NCI-H69 (cell line): ENCODE measurements at regions not wholly inside any gene's neighbourhood (a gene's known extent, or its start where the extent isn't known, plus 50 kb on each side); places are given as distances from the start of the nearest gene placed in this dataset.
A peak's percentile ranks its signal among the peaks of the same experiment; 100 is the strongest.

Source experiments
- DNase-seq: peaks from one replicate; lab custom pipeline; 2025; lab: John Stamatoyannopoulos, UW

DNA sequence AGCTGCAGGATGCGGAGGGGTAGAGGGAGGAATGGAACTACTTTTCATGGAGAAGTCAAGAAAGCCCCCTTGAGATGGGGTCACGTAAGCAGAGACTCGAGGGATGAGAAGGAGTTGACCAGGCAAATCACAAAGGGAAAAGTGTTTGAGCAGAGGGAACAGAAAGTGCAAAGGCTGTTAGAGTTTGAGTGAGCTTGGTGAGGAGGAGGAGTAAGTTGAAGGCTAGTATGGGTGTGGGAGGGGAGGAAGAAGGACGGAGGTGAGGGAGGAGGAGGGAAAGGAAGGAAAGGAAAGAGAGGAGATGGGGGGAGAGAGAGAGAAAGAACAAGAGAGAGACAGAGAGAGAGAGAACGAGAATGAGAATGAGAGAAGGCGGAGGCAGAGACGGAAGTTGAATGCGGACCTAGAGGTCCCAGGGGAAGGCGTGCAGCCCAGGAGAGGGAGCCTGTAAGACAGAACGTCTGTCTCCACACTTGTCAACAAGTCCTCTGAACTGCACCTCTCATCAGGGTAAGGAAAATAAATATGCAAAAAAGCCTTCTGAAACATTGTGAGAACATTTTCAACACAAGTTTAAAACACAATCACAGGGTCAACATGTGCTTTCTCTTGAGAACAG is 279.8 kb upstream of the EEF2KMT start:
- no peak for DNase-seq

DNA sequence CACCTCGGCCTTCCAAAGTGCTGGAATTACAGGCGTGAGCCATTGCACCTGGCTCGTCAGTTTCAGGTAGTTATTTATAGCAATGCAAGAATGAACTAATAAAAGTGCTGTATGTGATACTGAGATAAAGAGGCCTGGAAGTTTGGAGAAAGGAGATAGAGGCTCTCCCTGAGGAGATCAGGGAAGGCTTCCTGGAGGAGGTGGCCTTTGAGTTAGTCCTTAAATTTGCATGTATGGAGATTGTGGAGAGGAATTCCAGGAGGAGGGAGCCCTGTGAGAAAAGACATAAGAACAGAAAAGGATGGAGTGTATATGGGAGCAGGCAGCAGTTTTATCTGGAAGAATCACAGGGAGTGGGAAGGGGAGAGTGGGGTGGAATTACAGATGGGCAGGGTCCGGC is 276.6 kb upstream of the EEF2KMT start:
- DNase-seq = no peak

DNA sequence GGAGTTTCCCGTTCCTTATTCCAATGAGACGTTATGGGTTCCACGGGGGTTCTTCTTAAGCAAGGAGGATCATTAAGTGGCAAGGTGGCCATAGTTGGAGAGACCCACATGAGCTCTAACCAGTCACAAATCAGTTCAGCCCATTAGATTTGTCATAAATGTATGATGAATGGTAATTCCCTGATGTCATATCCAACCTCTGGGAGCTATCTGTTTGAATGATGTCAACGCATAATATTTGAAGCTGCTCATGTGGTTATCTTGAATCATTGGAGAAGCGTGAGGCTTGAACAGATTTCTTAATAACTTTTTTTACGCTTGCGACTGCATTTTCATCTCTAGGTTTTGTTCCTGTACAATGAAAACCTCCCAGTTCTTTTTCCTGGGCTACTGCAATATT is 270.4 kb upstream of the EEF2KMT start:
- DNase-seq = no peak

DNA sequence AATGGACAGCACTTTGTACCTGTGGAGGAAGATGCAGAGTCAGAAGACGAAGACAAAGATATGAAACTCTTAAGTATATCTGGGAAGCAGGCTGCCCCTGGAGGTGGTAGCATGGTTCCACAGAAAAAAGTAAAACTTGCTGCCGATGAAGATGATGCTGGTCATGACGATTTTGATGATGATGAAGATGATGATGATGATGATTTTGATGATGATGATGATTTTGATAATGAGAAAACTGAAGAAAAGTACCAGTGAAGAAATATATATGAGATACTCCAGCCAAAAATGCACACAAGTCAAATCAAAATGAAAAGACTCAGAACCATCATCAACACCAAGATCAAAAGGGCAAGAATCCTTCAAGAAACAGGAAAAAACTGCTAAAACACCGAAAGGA is 268.5 kb upstream of the EEF2KMT start:
- DNase-seq = no peak

DNA sequence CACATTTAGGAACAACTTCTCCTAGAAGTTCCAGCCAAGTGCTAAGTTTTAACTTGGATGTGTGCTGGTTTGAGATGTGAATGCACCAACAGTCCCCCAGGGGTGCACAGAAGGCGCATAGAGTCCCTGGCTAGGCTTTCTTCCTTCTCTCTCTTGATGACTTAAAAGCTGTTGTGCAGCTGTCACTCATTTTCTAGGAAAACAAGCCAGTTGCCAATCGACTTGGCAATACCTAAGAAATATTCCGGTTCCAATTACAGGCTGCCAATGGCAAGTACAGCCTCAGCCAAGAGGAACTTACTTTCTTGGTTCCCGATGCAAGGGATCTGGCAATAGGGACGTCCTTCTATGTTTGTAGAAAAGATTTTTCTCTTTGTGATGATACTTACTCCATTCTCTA is 266.6 kb upstream of the EEF2KMT start:
- DNase-seq = no peak

DNA sequence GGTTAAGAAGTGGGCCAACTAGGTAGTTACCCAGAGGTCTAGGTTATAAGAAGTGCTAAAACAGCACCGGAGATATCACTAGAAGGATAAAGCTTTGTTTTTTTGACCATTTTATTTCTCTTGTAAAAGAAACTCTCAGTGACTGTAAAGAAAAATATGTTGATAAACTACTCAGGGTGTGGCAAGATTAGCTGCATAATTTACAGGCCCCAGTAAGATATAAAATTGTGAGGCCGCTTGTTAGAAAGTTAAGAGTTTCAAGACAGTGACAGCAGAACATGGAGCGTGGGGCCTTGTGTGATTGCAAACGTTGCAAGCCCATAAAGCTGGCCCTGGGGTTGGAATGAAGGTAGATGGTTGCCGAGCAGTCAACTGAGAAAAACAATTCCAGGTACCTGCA is 263.7 kb upstream of the EEF2KMT start:
- no peak for DNase-seq

DNA sequence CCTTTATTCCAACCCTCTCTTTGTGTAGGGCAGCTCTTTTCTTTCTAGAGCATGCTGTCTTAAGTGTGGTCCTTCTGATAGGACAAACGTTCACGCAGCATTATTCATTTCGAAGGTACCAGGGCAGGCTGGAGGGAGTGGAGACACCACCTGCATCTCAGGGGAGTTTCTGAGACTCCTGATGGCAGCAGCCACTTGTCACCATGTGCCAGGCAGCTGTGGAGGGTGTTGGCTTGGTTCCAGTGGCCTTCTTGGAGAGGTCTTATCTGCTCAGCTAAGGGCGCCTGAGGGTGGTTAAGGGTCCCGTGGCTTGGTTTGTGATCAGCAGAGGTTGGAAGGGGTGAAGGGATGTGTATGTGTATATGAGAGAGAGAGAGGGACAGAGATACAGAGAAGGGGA is 257.1 kb upstream of the EEF2KMT start:
- DNase-seq = no peak

DNA sequence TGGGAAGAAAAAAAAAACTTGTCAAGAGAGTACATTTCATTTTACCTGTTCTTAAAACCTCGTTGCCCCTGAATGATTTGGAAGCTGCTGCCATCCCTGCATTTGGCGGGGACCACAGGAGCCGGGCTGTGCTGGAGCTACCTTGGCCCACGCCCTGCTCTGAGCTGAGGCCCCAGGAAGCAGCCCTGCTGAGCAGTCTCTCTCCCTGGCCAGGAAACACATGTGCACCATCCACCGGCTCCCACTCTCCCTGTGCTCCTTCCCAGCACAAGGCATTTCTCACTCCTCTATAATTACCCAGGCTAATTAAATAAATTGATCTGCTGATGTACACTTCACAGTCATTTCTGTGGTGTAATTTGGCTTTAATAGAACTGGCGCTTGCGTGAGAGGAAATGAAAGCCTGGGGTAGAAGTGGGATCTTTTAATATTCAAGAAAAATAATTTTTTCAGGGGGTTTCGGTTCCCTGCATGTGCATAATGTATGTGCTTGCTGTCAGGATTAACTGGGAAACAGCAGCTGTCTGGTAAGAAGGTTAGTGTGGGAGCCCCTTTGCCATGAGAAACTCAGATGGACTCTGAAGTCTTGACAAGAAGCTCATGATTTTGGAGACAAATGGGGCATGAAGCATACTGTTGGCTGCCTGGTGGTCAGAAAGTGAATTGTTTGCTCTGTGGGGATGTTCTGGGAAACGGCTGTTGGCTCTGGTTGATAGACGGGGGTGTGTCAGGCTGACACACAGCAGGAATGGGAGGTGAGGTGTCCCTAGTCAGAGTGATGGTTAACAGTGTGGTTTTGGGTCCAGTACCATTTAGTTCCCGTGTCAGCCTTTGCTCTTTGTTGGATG is 252.3 kb upstream of the EEF2KMT start:
- DNase-seq = peak; percentile 46

DNA sequence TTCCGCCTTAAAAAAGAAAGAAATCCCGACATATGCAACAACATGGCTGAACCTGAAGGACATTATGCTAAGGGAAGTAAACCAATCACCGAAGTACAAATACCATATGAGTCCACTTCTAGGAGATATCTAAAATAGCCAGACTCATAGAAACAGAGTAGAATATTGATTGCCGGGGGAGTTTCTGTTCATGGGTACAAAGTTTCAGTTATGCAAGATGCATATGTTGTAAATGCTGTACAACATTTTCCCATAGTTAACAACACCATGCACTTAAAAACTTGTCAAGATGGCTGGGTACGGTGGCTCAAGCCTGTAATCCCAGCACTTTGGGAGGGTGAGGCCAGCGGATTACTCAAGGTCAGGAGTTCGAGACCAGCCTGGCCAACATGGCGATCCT is 251.5 kb upstream of the EEF2KMT start:
- DNase-seq = no peak

DNA sequence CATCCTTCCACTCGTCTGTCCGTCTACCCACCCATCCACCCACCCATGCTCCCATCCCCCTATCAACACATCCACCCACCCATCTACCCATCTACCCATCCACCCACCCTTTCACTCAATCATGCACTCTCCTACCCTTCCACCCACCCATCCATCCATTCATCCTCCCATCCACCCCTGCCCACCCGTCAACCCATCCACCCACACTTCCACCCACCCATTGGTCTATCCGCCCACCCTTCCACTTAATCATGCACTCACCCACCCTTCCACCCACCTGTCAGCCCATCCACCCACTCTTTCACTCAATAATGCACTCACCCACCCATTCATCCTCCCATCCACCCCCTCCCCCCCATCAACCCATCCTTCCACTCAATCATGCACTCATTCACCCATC is 250.0 kb upstream of the EEF2KMT start:
- no peak for DNase-seq

DNA sequence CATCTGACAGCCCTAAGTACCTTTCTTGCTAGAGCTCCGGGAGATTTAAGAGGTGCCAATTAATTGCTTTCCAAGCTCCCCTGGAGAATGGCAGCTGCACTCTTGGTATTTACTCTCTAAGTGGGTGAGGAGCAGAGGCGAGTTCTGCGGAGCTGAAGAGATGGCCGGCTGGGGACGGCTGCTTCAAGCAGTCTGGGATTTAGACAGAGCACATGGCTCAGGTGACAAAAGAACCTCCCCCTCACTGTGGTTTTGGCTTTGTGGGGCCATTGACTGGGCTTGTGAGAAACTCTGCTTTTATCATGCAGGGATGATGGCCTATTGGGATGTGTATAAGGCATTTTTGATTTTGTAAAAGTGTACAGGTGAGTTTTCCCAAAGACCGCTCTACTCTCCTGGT is 239.3 kb upstream of the EEF2KMT start:
- DNase-seq = no peak

DNA sequence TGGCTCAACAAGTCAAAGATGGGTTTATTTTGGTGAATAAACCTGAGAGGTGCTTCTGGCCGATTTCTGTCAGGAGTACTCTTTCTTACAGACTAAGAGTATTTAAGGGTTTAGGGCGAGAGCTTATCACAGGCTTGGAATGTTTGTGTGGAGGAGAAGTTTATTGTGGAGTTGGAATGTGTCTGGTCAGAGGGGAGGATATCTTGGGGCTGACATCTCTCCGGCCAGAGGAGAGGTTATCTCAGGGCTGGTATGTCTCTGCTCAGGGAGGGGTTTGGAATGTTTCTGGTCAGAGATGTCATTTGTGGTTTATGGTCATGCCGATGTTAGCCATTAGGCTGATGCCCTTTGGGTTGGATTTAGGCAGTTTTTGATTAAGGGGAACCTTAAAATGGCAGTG is 236.4 kb upstream of the EEF2KMT start:
- no peak for DNase-seq

DNA sequence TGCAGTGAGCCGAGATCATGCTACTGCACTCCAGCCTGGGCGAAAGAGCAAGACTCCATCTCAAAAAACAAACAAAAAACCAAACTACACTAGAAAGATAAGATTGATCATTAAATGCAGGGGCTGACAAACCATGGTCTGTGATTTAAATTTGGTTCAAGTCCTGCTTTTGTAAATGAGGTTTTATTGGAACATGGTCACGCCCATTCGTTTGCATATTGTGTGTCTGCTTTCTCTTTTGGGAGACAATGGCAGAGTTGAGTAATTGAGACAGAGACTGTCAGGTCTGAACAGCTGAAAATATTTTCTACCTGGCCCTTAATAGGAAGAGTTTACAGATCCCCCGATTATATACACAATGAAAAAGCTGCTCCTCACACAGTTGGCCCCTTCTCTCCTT is 235.5 kb upstream of the EEF2KMT start:
- no peak for DNase-seq

DNA sequence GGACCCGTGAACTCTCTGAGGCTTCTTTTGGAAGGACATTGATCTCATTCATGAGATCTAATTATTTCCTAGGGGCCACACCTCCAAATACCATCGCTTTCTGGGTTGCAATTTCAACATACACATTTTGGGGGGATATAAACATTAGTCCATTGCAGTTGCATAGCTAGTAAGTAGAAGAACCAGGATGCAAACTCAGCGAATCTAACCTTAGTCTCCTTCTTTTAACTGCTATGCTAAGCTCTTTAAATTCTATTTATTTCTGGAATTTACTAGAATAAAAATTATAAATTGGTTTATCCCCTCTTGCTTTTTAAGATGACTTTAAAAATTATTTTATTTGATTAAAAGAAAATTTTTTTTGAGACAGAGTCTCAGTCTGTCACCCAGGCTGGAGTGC is 232.5 kb upstream of the EEF2KMT start:
- DNase-seq = no peak

DNA sequence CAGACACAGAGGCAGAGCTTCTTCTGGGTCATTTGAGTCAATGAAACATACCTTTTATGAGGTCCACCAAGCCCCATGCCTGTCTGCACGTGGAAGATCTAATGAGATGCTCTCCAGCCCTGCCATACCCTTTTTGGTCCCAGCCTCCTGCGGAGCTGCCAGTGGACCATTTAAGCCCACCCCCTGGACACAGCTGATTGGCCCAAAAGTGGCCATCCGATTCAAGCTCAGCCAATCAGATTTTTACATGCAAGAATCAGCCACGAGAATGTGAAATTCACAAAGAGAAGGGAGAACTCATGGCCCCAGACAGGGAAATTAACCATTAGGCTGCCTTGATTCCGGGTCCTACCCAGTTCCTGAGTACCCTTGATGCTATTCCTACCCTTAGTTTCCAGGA is 231.0 kb upstream of the EEF2KMT start:
- DNase-seq = no peak

DNA sequence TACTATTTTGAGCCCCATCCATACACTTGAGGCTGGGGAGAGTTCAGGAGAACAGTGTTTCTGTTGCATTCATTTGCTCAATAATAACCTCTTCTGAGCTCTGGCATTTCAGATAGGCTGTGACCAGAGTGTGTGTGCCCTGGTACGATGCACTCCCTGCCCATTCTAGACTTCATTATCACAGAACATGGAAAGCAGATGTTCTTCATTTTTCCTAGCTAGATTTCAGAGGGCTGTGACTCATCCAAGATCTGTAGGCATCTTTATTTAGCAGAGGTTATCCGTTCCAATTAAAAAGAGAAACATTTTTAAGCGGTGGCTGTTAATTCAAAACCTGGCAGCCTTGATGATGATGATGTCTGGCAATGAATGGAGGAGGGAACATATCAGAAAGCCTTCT is 228.8 kb upstream of the EEF2KMT start:
- no peak for DNase-seq

DNA sequence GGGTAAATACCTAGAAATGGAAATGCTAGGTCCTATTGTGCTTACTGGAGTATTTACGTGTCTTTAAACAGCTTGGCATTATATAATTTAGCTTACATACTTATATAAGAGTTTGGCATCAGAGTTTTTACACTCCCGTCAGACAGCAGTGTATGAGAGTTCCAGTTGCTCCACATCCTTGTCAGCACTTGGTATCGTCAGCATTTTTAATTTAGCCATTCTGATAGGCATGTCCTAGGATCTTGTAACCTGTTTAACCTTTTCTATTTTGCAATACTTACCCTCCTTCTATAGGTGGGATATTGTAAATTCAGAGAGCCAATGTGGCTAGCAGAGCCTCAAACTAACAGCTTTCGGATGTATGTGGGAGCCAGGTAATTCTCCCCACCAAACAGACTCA is 228.3 kb upstream of the EEF2KMT start:
- no peak for DNase-seq

DNA sequence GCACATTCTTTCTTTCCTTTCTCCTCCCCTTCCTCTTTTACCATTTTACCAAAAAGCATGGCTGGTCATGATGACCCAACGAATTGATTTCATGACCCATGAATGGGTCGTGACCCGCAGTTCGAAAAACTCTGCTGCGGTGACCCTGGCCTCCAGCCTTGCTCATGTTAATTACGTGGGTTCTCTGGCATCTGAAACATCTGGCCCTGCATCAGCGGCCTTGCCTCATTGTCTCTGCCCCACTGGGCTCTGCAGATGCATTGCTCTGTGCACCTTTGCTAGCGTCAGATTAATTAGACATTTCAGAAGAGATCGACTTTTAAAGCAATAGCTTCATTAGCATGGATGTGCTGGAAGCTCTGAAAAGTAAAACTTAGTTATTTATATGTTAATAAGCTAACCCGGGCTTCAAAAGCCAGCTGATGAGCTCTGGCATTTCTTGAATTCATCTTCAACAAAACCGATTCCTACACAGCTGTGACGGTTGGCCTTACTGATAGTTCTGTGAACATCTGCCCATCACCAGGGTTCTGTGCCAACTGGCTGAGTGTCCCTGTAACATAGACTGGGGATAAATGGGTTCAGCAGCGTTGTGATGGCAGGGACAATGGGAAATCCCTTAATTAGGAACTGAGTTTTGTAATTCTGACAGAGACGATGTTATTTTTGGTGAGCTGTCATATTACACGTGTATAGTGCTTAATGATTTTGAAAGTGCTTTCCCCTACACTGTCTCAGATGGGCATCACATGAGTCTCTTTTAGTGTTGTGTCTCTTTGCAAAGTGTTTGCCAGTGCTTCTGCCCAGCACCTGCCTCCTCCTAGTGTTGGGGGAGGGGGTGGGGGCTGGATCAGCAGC is 225.9 kb upstream of the EEF2KMT start:
- DNase-seq = no peak

DNA sequence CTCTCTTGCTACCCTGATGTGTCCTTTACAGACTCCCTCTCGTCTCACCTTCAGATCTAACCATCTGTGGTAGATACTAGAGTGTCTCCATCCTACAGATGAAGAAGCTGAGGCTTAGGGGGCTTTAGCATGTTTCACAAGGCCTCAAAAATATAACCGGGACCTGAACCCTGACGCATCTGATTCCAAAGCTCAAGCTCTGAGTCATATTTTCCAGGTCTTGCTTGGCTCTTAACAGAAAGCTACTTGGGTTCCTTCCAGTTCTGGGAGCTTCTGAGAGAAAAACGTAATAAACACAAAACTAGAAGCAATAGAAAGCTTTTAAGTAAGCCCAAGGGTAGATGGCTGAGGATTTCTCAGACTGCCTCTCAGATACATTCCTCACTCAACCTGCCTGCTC is 224.3 kb upstream of the EEF2KMT start:
- DNase-seq = no peak

DNA sequence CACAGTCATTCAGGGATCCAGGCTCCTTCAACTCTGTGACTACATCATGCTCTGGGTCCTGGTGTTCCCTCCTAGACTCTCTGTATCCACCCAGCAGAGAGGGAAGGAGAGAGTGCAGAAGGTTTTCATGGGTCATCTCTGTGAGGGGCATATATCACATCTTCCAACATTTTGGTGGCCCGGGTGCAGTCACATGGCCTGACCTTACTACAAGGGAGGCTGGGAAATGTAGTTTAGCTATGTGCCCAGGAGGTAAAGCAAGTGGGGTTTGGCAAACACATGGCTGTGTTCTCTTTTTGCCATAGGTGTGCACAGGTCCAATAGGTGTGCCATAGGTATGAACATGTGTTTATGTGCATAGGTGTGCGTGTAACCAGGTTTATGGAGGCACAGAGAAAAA is 222.2 kb upstream of the EEF2KMT start:
- no peak for DNase-seq

DNA sequence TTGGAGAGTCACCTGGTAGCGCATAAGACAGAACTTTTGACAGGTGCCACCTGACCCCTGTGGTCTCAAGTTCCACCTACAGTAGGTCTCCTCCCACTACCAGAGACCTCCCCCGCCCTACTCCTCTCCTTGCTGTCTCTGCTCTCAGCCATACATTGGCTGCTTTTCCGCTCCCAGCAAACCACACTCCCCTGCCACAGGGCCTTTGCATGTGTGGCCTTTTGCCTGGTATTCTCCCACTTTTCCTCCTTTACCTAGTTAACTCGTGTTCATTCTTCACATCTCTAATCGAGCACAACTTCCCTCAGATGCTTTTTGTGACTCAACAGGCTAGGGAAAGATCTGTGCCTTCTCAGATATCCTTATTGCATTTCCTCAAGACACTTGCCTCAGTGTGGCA is 218.3 kb upstream of the EEF2KMT start:
- no peak for DNase-seq

DNA sequence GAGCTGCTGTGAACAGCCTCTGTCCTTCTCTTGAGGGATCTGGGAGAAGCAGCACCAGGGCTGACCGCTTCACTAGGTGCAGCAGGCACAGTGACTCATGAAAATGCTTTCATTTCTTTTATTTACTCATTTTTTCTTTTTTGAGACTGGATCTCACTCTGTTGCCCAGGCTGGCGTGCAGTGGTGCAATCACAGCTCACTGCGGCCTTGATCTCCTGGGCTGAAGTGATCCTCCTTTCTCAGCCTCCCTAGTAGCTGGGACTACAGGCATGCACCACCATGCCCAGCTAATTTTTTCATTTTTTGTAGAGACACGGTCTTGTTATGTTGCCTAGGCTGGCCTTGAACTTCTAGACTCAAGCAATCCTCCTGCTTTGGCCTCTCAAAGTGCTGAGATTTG is 216.8 kb upstream of the EEF2KMT start:
- no peak for DNase-seq
